ENCODE measurements at regions not wholly inside any gene's neighbourhood (a gene's known extent, or its start where the extent isn't known, plus 50 kb on each side); places are given as distances from the start of the nearest gene placed in this dataset.

DNA sequence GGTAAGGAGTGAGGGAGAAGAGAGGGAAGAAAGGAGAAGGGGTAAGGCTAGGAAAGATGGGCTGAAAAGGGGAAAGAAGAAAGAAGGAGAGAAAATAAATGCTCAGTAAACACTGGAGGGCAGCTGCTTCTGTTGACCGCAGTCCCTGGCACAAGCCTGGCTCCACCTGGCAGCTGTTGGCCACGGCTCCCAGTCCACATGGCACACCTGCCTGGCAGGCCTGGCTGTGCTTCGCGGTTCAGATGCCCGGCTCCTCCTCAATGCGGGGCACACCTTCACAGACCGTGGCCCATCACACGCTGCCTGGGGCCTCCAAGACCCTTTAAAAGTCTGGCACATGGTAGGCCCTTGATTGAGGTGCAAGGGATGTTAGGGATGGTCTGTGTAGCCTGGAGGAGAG, 516.8 kb upstream of the PROK2 start:
- DNase-seq (ENCODE audit: low read depth) = no peak

GRCh38 chr3:72300621-72301020, 515.7 kb upstream of the PROK2 start:
- DNase-seq (ENCODE audit: low read depth) = no peak

DNA sequence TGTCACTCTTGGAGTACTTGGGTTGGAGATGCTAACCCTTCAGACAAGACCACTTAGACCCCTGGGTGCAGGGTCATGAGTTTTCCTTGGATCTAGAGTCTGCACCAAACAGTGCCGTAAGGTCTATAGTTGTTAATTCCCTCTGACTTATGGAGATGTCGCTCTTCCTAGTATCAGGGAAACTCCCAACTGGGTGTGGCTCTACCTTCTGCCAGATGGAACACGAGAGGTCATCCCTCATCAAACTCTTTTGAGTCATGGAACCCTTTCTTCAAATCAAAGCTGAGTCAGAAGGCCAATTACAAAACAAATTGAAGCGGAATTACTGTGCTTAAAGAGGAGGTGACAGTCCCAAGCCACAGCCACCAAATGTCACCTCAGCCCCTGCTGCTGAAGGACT, 514.9 kb upstream of the PROK2 start:
- no peak for DNase-seq (ENCODE audit: low read depth)

GRCh38 chr3:72299321-72299802, 514.4 kb upstream of the PROK2 start:
- no peak for DNase-seq (ENCODE audit: low read depth)

DNA sequence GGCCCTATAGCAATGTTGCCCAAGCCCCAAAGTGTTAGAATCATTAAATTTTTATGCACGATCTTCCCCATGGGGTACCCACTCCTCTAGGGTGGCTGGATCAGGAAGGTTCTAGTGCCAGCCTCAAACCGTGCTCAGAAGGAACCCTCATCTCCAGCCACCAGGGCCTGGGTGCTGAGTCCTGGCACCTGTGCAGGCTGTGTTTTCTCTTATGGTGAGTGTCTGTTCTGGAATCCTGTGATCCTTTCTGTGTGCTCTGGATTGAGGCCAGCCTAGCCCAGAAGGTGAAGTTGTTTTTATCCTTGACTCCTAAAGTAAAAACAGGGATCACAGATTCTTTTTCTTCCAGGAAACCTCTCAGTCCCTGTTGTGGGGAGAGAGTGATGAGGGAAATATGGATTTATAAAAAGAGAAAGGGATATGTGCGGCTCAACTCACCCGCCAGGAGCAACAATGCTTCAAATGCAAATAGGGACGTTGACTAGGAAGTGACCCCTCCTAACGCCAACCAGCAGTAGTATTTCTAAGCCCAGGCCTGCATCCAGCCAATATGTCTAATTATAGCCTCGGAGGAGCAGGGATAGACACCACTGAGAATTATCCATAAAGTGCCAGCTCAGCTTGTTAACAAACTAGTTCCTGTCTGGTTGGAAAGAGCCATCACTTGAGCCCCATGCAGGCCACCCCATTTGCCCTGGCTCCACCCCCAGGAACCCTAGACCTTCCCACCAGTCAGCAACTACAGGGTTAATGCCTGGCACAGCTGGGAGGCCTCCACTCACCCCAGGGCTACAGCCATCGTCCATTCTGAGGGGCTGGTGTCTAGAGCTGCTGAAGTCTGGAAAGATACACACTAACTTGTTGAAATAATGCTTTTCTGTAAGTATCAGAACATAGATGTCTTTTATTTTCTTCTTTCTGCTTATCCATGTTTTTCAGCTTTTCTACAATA, 513.5 kb upstream of the PROK2 start:
- DNase-seq (ENCODE audit: low read depth) = no peak

- DNase-seq (ENCODE audit: low read depth) = no peak
These were observed 512.5 kb upstream of the PROK2 start for GRCh38 chr3:72297481-72297880.

GRCh38 chr3:72296477-72297111, 511.6 kb upstream of the PROK2 start:
- no peak for DNase-seq (ENCODE audit: low read depth)

- DNase-seq (ENCODE audit: low read depth) = no peak
These were observed 511.1 kb upstream of the PROK2 start for GRCh38 chr3:72295962-72296450.

GRCh38 chr3:72295276-72295961, 510.5 kb upstream of the PROK2 start:
- no peak for DNase-seq (ENCODE audit: low read depth)

DNA sequence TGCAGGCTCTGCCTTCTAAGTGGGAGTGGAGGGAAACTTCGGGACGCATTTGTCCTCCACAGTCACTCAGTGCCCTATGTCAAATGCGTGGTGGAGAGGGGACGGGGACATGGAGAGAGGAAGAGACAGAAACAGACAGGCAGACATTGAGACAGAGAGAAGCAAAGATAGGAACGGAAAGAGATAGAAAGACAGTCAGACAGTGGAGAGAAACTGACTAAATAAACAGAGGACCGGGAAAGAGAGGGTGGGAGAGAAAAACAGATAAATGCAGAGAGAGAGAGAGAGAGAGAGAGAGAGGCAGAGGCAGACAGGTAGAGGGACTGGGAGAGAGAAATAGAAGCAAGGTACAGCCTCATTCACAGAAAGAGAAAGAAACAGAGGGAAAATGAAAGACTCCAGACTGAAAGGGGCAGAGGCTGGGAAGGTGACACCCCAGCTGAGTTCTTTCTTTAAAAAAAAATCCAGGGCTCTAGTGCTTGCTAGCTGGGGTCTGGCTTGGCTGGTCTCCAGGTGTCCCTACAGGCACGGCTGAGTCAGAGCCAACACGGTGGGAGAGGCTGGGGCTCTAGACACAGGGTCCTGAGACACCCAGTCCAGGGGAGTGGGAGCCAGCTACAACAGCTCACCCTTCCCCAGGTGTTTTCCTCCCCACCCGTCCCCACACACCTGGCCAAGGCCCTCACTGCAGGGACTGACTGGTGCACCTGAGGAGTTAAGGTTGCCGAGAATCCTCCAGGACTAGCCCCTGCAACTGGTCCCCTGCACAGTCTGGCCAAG, 506.1 kb upstream of the PROK2 start:
- no peak for DNase-seq (ENCODE audit: low read depth)

- no peak for DNase-seq (ENCODE audit: low read depth)
These were observed 504.7 kb upstream of the PROK2 start for GRCh38 chr3:72289692-72290071.

DNA sequence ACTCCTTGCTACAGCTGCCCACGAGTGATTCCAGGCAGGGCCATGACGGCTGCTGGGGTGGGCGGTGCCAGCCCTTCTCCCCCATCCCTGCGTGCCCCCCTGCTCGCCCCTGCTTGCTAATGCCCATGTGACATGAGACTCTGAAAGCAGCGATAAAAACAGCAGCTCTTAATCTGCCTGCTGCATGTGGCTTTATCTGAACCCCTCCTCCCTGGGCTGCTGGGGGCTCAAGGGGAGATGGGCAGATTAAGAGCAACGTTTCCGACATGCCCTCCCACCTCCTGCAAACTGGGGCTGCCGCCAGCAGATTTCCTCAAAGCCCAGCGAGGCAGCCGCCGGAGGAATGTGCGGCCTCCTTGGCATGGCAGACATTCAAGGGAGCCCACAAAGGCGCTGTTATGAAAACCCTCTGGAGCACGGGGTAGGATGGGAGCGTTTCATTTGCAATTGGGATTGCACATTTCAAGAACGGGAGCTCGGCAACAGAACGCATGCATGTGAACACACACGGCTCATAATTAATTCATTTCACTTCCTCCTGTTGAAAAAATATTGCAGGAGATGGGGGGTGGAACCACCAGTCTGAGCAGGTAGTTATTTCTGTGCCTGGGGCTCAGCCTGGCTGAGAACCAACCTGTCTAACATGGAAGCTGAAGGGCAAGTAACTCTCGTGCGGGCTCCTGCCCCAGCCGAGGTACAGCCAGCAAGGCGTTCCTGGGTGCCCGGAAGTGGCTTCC, 504.2 kb upstream of the PROK2 start:
- no peak for DNase-seq (ENCODE audit: low read depth)

DNA sequence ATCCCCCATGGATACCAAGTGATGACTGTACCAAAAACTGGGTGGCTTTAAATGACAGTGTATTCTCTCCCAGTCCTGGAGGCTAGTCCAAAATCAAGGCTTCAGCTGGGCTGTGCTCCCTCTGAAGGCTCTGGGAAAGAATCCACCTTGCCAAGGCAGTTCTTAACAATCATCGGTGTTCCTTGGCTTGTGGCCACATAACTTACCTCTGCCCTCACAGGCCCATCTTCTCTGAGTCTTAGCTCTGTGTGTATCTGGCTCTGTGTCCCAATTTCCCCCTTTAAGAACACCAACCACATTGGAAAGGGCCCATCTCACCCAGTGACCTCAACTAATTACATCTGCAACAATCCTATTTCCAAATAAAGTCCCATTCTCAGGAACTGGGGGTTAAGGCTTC, 503.0 kb upstream of the PROK2 start:
- DNase-seq (ENCODE audit: low read depth) = no peak

GRCh38 chr3:72285502-72285901, 500.6 kb upstream of the PROK2 start:
- DNase-seq (ENCODE audit: low read depth) = no peak

DNA sequence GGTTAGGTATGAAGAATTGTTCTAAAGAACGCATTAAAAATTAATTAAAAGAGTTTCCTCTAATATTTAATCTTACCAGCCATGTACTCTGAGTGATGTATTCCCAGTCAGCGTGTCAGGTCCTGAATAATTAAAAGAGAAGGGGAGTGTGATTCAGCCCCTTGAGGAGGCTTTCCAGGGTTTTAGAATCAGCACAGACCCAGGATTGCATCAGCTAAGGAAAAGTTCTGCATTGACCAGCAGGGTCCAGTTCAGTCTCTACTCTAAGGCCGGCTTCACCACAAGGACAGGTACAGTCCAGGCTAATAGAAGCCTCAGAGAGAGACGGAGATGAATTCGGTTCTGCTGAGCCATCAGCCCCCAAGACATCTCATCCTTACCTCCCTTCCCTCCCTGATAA, 499.5 kb upstream of the PROK2 start:
- DNase-seq (ENCODE audit: low read depth) = no peak

- no peak for DNase-seq (ENCODE audit: low read depth)
These were observed 498.0 kb upstream of the PROK2 start for GRCh38 chr3:72282918-72283317.

- DNase-seq (ENCODE audit: low read depth) = no peak
These were observed 496.6 kb upstream of the PROK2 start for GRCh38 chr3:72281551-72281950.

- no peak for DNase-seq (ENCODE audit: low read depth)
These were observed 495.9 kb upstream of the PROK2 start for GRCh38 chr3:72280876-72281275.

GRCh38 chr3:72279631-72280041, 494.7 kb upstream of the PROK2 start:
- DNase-seq (ENCODE audit: low read depth) = no peak

- DNase-seq (ENCODE audit: low read depth) = no peak
These were observed 494.2 kb upstream of the PROK2 start for GRCh38 chr3:72279068-72279604.

Data from forelimb muscle (tissue), 1 donor.